Heart left ventricle (tissue), 13 donors: ENCODE measurements at regions not wholly inside any gene's neighbourhood (a gene's known extent, or its start where the extent isn't known, plus 50 kb on each side); places are given as distances from the start of the nearest gene placed in this dataset.

Source experiments
- POLR2A ChIP-seq, 2 donors: fragments of 450-650 bp; IDR thresholded peaks; one replicate each; pipeline ENCODE4 v1.6.1; 2017; ENCODE audit warnings: antibody characterized with exemption in 2 of 2, mild to moderate bottlenecking in 2 of 2, moderate library complexity in 2 of 2
- TF ChIP-seq, protein P1 (sequence below), 12 donors: fragments of 200-600 bp; sonication (generic) in 4 of 12; IDR thresholded peaks; one replicate each; pipeline versions ENCODE4 v1.5.0 to v1.8.0; 2018 to 2022; ENCODE audit warnings: antibody characterized with exemption in 12 of 12, mild to moderate bottlenecking in 5 of 12
- donor health status: ischemic (EF 13 %, LVEDD 7.1; RV severe dilation, severe dysfunction).
- donor health status: DM: no; HTN: yes; CAD: no.
- donor health status: DM: no; HTN: no; CAD: no.
- donor health status: ischemic (EF 25% LVEDD 6.9; RV normal size, moderate dysfunction).
- donor health status: ischemic (EF 25% LVEDD 5.7; RV mildly dilated, moderate dysfunction).
- donor health status: ischemic (EF 35%, LVEDD 5.7; RV mildly dilated, moderate dysfunction).
- donor health status: nonischemic (EF 11% LVEDD 7.7; RV severe dilation, severe dysfunction).
- donor health status: DM: yes; HTN: yes; CAD: no.
- donor health status: PGD.
- donor health status: ischemic (EF 29% LVEDD 5.4; RV normal size, mild dysfunction).
- donor health status: nonischemic (EF 23%, LVEDD 6.1; RV moderate dilation, normal function).

- TF ChIP-seq, protein P1, sequence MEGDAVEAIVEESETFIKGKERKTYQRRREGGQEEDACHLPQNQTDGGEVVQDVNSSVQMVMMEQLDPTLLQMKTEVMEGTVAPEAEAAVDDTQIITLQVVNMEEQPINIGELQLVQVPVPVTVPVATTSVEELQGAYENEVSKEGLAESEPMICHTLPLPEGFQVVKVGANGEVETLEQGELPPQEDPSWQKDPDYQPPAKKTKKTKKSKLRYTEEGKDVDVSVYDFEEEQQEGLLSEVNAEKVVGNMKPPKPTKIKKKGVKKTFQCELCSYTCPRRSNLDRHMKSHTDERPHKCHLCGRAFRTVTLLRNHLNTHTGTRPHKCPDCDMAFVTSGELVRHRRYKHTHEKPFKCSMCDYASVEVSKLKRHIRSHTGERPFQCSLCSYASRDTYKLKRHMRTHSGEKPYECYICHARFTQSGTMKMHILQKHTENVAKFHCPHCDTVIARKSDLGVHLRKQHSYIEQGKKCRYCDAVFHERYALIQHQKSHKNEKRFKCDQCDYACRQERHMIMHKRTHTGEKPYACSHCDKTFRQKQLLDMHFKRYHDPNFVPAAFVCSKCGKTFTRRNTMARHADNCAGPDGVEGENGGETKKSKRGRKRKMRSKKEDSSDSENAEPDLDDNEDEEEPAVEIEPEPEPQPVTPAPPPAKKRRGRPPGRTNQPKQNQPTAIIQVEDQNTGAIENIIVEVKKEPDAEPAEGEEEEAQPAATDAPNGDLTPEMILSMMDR (IDR thresholded peaks at IDR 0.05): no peak
- no peak for TF ChIP-seq POLR2A (IDR thresholded peaks at IDR 0.05)
These were observed 553.3 kb upstream of the TNP1 start for GRCh38 chr2:217413193-217413592.
